CD4-positive, alpha-beta T cell treated with Interleukin-15 for 1 hour (primary cell): ENCODE measurements at regions not wholly inside any gene's neighbourhood (a gene's known extent, or its start where the extent isn't known, plus 50 kb on each side); places are given as distances from the start of the nearest gene placed in this dataset.
"Not testable (repeated sequence)": the region's sequence is repeated elsewhere in the genome, so short reads cannot be mapped to it uniquely, and the experiment has no call there.

Experiments
- DNase-seq: peaks from one replicate; pipeline ENCODE4 v3.0.0-alpha.2; 2020

DNA sequence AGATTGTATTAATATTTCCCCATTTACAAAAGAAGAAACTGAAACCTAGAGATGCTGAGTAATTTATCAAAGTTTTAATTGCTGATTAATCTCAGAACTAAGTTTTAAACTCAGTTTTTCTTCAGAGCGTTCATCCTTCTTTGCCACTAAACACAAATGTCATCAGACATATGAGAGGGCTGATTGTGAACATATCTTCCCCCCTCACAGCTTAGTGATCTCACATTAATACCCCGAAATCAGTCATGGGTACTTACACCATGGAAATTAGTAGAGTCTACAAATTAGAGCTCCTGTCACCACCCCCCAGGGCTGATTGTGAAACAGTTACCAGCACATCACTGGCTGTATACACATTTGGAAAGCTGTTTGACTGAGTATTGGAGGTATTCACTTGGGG is 189.3 kb upstream of the SGO1 start:
- no peak for DNase-seq

DNA sequence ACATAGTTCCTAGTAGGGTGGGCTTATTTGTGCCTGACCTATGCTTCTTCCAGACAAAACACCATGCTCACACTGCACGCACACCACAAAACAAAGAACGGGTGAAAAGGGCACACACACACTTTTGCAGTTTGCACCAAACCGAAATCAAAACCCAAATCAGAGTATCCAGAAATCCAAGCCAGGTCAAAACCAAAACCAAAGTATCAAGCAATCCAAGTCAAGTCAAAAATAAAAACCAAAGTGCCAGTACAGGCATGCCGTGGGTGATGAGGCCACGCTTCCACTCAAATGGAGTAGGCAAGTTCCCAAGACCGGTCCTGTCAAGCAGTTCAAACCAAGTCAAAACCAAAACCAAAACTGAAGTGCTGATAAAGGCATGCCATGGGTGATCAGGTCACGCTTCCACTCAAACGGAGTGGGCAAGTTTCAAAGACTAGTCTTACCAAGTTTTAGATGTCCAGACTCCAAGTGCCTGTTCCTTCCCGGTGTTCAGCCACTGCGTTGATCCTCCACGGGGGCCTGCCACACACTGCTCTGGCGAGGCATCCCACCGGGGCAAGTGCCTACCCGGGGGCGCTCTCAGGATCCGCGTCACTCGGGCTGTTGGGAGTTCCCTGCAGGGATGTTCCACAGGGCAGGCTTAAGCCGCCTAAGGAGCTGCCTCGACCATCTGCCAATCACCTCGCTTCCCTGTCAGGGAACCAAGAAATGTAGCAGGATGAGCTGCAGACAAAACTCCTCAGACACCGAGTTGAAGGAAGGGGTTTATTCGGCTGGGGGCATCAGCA is 184.5 kb upstream of the SGO1 start:
- not testable (repeated sequence) for DNase-seq

- no peak for DNase-seq
Observed at GRCh38 chr3:20361000-20361399, 175.0 kb upstream of the SGO1 start.

- DNase-seq, result no peak
Observed at GRCh38 chr3:20353286-20353685, 167.3 kb upstream of the SGO1 start.

GRCh38 chr3:20352546-20353179 is 166.7 kb upstream of the SGO1 start:
- DNase-seq, result no peak

DNA sequence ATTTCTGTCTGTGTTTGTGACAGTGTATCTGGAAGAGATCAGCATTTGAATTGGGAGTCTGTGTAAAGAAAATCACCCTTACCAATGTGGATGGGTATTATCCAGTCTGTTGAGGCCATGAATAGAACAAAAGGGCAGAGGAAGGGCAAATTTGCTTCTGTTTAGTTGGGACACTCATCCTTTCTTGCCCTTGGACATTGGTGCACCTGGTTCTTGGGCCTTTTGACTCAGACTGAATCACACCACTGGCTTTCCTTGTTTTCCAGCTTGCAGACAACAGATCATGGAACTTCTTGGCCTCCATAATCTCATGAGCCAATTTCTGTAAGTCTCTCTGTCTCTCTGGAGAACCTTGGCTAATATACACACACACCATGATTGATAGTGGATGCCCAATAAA is 164.4 kb upstream of the SGO1 start:
- DNase-seq, result no peak

- DNase-seq, result no peak
Observed at GRCh38 chr3:20346916-20347315, 160.9 kb upstream of the SGO1 start.

GRCh38 chr3:20346369-20346768 is 160.4 kb upstream of the SGO1 start:
- DNase-seq, result no peak

DNA sequence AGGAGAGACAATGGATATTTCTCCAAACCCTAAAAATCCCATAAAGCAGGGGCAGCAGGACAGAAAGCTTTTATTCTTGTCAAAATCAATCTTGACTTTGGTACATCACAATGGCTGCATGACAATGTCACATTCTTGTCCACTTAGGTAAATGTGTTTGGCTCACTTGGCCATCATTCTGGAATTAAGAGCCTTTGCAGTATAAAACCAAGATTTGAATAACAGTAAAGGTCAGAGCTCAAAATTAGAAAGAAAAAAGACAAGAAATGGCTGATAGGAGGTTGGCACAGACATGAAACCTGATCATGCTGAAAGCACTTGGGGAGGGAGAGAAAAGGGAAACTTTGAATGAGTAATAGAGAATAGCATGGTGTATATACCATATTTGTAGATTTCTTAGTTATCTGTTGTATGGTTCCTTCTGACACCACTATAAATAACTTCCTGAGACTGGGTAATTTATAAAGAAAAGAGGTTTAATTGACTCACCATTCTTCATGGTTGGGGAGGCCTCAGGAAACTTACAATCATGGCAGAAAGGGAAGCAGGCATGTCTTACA is 158.5 kb upstream of the SGO1 start:
- DNase-seq, result no peak

- DNase-seq, result no peak
Observed at GRCh38 chr3:20343790-20344189, 157.8 kb upstream of the SGO1 start.

- peak; percentile 28 for DNase-seq
Observed at GRCh38 chr3:20340324-20340928, 154.4 kb upstream of the SGO1 start.

DNA sequence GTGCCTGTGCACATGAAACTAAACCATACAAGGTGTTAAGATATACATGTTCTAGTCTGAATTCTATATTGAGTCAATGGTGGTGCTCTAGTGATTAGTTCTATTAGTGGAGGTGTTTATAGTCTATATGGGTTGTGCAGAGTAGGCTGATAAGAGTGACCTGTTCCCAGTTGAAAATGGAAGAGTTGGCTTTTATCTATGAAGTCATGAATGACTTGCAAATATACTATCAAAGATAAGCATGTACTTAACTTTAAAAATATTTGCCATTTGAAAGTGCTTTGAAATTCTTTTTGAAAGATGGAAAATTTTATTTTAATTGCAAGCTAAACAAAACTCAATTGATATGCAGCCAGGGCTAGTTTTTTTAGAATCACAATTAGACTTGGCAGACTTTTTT is 150.6 kb upstream of the SGO1 start:
- no peak for DNase-seq

GRCh38 chr3:20334842-20335241 is 148.8 kb upstream of the SGO1 start:
- no peak for DNase-seq

- no peak for DNase-seq
Observed at GRCh38 chr3:20327889-20328288, 141.9 kb upstream of the SGO1 start.

GRCh38 chr3:20326541-20326940 is 140.5 kb upstream of the SGO1 start:
- DNase-seq, result no peak

DNA sequence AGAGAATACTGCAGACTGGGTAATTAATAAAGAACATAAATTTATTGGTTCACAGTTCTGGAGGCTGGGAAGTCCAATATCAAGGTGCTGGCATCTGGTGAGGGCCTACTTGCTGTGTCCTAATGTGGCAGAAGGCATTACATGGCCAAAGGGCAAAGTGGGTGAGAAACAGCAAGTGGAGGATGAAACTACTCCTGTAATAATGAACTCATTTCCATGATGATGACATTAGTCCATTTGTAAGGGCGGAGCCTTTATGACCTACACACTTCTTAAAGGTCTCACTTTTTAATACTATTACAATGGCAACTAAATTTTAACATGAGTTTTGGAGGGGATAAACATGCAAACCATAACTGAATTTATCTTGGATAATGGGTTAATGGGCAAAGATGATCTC is 139.6 kb upstream of the SGO1 start:
- no peak for DNase-seq

DNA sequence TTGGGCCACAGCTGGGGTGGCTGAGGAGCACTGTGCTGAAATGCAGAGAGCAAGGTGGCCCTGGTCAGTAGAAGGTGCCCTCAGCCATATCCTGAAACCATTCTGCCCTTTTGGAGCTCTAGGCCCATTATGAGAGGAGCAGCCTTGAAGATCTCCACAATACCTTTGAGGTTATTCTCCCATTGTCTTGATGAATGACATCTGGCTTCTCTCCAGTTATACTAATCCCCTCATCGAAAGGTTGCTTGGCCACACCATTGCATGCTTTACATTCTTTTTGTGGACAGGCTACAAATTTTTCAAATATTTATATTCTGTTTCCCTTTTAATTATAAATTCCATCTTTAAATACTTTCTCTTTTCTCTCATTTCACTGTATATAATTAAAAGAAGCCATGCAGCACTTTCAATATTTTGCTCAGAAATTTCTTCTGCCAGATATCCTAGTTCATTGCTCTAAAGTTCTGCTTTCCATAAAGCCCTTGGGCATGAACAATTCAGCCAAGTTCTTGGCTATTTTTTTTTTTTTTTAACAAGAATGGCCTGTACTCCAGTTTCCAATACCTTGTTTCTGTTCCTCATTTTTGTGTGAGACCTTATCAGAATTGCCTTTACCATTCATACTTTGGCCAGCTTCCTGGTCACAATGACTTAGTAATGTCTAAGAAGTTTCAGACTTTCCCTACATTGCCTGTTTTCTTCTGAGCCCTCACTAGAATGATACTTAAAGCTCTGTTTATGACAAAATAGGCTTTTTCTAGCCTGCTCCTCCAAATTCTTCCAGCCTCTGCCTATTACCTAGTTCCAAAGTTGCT is 138.9 kb upstream of the SGO1 start:
- no peak for DNase-seq

DNA sequence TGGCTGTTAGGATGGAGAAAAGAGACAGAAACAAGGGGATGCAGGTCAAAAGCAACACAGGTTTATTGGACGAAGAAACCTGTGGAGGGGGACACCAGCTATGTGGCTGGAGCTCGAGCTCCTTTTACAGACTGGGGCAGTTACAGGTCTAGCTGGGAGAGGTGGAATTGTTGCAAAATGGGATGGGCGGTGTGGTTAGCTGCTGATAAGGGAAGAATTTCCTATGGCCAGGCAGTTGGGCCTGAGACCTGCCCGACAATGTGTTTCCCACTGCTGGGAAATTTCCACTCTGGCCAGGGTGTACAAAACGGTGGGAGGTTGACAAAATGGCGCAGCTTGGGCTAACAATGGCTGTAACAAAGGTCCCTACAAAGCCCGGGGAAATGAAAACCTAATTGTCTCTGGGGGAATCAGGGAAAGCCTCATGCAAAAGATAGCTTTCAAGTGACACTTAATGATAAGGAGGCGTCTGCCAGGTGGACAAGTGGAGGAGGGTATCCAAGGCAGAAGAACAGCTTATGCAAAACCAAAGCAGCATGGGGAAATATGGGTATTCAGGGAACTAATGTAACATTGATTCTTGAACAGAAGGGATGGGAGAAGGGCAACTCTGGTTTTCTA is 137.4 kb upstream of the SGO1 start:
- DNase-seq, result no peak

DNA sequence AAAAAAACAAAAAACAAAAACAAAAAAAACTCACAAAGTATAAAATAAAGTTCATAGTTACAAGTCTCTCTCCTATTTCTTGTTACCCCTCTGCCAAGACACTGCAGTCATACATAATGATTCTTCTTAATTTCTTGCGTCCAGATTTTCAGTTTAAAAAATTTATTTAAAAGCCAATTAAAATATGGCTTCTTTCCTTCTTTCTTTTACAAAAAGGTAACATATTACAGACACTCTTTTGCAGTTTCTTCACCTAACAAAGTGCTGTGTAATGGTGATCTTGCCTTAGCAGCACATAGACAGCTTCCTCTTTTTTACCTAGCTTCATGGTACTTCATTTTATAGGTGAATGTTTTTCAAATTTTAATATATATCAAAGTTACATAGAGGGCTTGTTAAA is 136.1 kb upstream of the SGO1 start:
- DNase-seq, result no peak

GRCh38 chr3:20321391-20322047 is 135.5 kb upstream of the SGO1 start:
- DNase-seq, result no peak

DNA sequence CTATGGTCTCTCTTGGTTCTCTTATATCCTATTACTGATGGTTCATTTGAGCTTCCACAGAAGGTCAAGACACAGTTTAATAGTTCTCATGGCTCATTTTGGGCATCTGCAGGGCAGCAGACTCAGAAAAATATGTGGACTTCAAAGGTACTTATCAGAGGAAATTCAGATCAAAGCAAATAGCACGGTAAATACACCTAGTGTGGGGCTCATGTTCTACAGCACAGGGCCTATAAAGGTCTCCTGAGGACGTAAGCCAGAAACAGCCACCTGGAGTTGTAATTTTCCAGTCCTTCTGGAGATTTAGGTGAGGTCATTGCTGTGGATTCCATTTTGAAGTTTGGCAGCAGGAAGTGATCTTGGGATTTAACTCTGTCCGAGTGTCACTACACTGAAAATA is 134.5 kb upstream of the SGO1 start:
- no peak for DNase-seq

- DNase-seq, result no peak
Observed at GRCh38 chr3:20319551-20319950, 133.5 kb upstream of the SGO1 start.
